ENCODE measurements at regions not wholly inside any gene's neighbourhood (a gene's known extent, or its start where the extent isn't known, plus 50 kb on each side); places are given as distances from the start of the nearest gene placed in this dataset.

- no peak for DNase-seq (ENCODE audit: low read depth)
- in situ Hi-C loops (cut with HindIII; ENCODE audit: low pct_unique_long_range_greater_than_20kb, low sequenced_read_pairs): no loop called here
Observed at GRCh38 chr5:128591598-128592455, 53.8 kb upstream of the FBN2 start.

- DNase-seq (ENCODE audit: low read depth): no peak
- in situ Hi-C loops (cut with HindIII; ENCODE audit: low pct_unique_long_range_greater_than_20kb, low sequenced_read_pairs): no loop called here
Observed at GRCh38 chr5:128596071-128596470, 58.0 kb upstream of the FBN2 start.

- no peak for DNase-seq (ENCODE audit: low read depth)
- in situ Hi-C loops (cut with HindIII; ENCODE audit: low pct_unique_long_range_greater_than_20kb, low sequenced_read_pairs): no loop called here
Observed at GRCh38 chr5:128597156-128597555, 59.1 kb upstream of the FBN2 start.

GRCh38 chr5:128613128-128613527 lies 75.1 kb upstream of the FBN2 start:
- in situ Hi-C loops (cut with HindIII; ENCODE audit: low pct_unique_long_range_greater_than_20kb, low sequenced_read_pairs): no loop called here
- DNase-seq (ENCODE audit: low read depth): no peak

- DNase-seq (ENCODE audit: low read depth): no peak
- in situ Hi-C loops (cut with HindIII; ENCODE audit: low pct_unique_long_range_greater_than_20kb, low sequenced_read_pairs): no loop called here
Observed at GRCh38 chr5:128613766-128614165, 75.7 kb upstream of the FBN2 start.

GRCh38 chr5:128615578-128615977 lies 77.5 kb upstream of the FBN2 start:
- in situ Hi-C loops (cut with HindIII; ENCODE audit: low pct_unique_long_range_greater_than_20kb, low sequenced_read_pairs): no loop called here
- no peak for DNase-seq (ENCODE audit: low read depth)

- in situ Hi-C loops (cut with HindIII; ENCODE audit: low pct_unique_long_range_greater_than_20kb, low sequenced_read_pairs): no loop called here
- no peak for DNase-seq (ENCODE audit: low read depth)
Observed at GRCh38 chr5:128626536-128627090, 88.6 kb upstream of the FBN2 start.

- no peak for DNase-seq (ENCODE audit: low read depth)
- in situ Hi-C loops (cut with HindIII; ENCODE audit: low pct_unique_long_range_greater_than_20kb, low sequenced_read_pairs): no loop called here
Observed at GRCh38 chr5:128627939-128628338, 89.9 kb upstream of the FBN2 start.

- in situ Hi-C loops (cut with HindIII; ENCODE audit: low pct_unique_long_range_greater_than_20kb, low sequenced_read_pairs): no loop called here
- DNase-seq (ENCODE audit: low read depth): no peak
Observed at GRCh38 chr5:128629157-128629556, 91.1 kb upstream of the FBN2 start.

GRCh38 chr5:128630121-128630520 lies 92.1 kb upstream of the FBN2 start:
- no peak for DNase-seq (ENCODE audit: low read depth)
- in situ Hi-C loops (cut with HindIII; ENCODE audit: low pct_unique_long_range_greater_than_20kb, low sequenced_read_pairs): no loop called here

GRCh38 chr5:128631771-128632170 lies 93.7 kb upstream of the FBN2 start:
- in situ Hi-C loops (cut with HindIII; ENCODE audit: low pct_unique_long_range_greater_than_20kb, low sequenced_read_pairs): no loop called here
- DNase-seq (ENCODE audit: low read depth): no peak

- no peak for DNase-seq (ENCODE audit: low read depth)
- in situ Hi-C loops (cut with HindIII; ENCODE audit: low pct_unique_long_range_greater_than_20kb, low sequenced_read_pairs): no loop called here
Observed at GRCh38 chr5:128632264-128632663, 94.2 kb upstream of the FBN2 start.

- DNase-seq (ENCODE audit: low read depth): no peak
- in situ Hi-C loops (cut with HindIII; ENCODE audit: low pct_unique_long_range_greater_than_20kb, low sequenced_read_pairs): no loop called here
Observed at GRCh38 chr5:128633901-128634300, 95.9 kb upstream of the FBN2 start.

- in situ Hi-C loops (cut with HindIII; ENCODE audit: low pct_unique_long_range_greater_than_20kb, low sequenced_read_pairs): no loop called here
- no peak for DNase-seq (ENCODE audit: low read depth)
Observed at GRCh38 chr5:128635379-128635778, 97.3 kb upstream of the FBN2 start.

GRCh38 chr5:128636361-128636760 lies 98.3 kb upstream of the FBN2 start:
- DNase-seq (ENCODE audit: low read depth): no peak
- in situ Hi-C loops (cut with HindIII; ENCODE audit: low pct_unique_long_range_greater_than_20kb, low sequenced_read_pairs): no loop called here

GRCh38 chr5:128637031-128637430 lies 99.0 kb upstream of the FBN2 start:
- in situ Hi-C loops (cut with HindIII; ENCODE audit: low pct_unique_long_range_greater_than_20kb, low sequenced_read_pairs): no loop called here
- DNase-seq (ENCODE audit: low read depth): no peak

GRCh38 chr5:128641861-128642260 lies 103.8 kb upstream of the FBN2 start:
- in situ Hi-C loops (cut with HindIII; ENCODE audit: low pct_unique_long_range_greater_than_20kb, low sequenced_read_pairs): no loop called here
- no peak for DNase-seq (ENCODE audit: low read depth)

GRCh38 chr5:128644863-128645262 lies 106.8 kb upstream of the FBN2 start:
- in situ Hi-C loops (cut with HindIII; ENCODE audit: low pct_unique_long_range_greater_than_20kb, low sequenced_read_pairs): no loop called here
- DNase-seq (ENCODE audit: low read depth): no peak

- in situ Hi-C loops (cut with HindIII; ENCODE audit: low pct_unique_long_range_greater_than_20kb, low sequenced_read_pairs): no loop called here
- no peak for DNase-seq (ENCODE audit: low read depth)
Observed at GRCh38 chr5:128645581-128645980, 107.5 kb upstream of the FBN2 start.

GRCh38 chr5:128646176-128646575 lies 108.1 kb upstream of the FBN2 start:
- no peak for DNase-seq (ENCODE audit: low read depth)
- in situ Hi-C loops (cut with HindIII; ENCODE audit: low pct_unique_long_range_greater_than_20kb, low sequenced_read_pairs): no loop called here
